ENCODE measurements at regions not wholly inside any gene's neighbourhood (a gene's known extent, or its start where the extent isn't known, plus 50 kb on each side); places are given as distances from the start of the nearest gene placed in this dataset.

DNA sequence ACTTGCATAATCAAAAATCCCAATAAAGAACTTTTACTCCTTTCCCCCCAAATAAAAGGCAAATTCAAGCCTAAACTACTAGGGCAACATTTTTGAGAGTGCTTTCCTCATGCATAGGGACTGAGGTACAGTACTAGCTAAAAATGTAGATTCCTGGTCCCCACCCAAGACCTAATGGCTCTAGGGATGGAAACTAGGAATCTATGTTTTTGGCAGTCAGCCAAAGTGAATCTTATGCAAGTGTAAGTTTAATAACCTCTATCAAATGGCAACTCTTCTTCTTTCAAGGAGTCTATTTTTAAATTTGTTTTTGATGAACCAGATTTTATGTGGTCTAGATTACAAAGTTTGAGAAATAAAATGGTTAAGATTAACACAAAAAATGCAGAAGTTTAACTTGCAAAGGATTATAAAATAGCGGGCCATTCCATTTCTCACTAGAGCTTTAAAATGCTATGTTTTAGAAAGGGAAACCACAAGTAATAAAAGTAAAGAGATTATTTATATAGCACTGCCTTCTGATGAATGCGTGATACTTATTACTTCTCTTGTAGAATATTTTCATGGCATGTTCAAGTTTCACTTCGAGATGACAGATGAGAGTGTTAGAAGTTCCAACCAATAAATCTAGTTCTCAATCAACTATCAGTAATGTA, 70.4 kb upstream of the MDFIC start:
- Histone ChIP-seq H3K36me3 (no peaks in the 10 kb centered on the region), H3K9me3 (no peaks in the 10 kb centered on the region), H3K27ac (no peak overlapping the region), H3K4me3 (no peak overlapping the region), H3K4me1 (replicated peaks) (no peaks in the 10 kb centered on the region), H3K27me3 (replicated peaks; ENCODE audit: insufficient read depth) (no peaks in the 10 kb centered on the region)
- intact Hi-C loops (cut with DNase I), result no loop called here
- no peak for TF ChIP-seq CTCF (IDR thresholded peaks at IDR 0.05)
- TF ChIP-seq POLR2AphosphoS5 (IDR thresholded peaks at IDR 0.05), result no peak
- no peak for TF ChIP-seq POLR2A (IDR thresholded peaks at IDR 0.05)
- no peak for DNase-seq (ENCODE audit: low spot score)
- WGBS, result 52% methylated on average over 3 of the region's 3 CpGs

- Histone ChIP-seq H3K27ac (no peak overlapping the region), H3K9me3 (no peaks in the 10 kb centered on the region), H3K36me3 (no peaks in the 10 kb centered on the region), H3K4me1 (replicated peaks) (no peaks in the 10 kb centered on the region), H3K27me3 (replicated peaks; ENCODE audit: insufficient read depth) (no peaks in the 10 kb centered on the region), H3K4me3 (no peak overlapping the region)
- TF ChIP-seq POLR2A (IDR thresholded peaks at IDR 0.05) (no peak), POLR2AphosphoS5 (IDR thresholded peaks at IDR 0.05) (no peak), CTCF (IDR thresholded peaks at IDR 0.05) (no peak)
- intact Hi-C loops (cut with DNase I), result no loop called here
- no peak for DNase-seq (ENCODE audit: low spot score)
Measured at GRCh38 chr7:114852293-114852692, 69.6 kb upstream of the MDFIC start.

DNA sequence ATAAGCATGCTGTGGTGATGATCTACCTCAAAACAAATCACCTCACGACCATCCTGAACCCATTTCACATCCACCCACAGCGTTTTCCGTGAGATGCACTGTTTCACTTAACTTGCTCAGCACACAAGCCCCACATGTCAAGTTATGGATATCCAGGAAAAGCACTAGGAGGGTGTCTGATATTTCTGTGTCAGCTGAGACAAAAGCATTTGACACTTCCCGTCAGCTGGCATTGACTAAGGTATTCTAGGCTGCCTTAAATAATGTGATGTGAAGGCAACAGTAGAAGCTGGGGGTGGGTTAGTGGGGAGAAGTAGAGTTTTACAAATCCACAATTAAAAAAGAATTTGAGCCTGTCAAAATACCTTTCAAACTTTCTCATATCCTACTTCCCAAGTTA, 68.7 kb upstream of the MDFIC start:
- Histone ChIP-seq H3K36me3 (no peaks in the 10 kb centered on the region), H3K27me3 (replicated peaks; ENCODE audit: insufficient read depth) (no peaks in the 10 kb centered on the region), H3K4me1 (replicated peaks) (no peaks in the 10 kb centered on the region), H3K4me3 (no peak overlapping the region), H3K27ac (no peak overlapping the region), H3K9me3 (no peaks in the 10 kb centered on the region)
- DNase-seq (ENCODE audit: low spot score), result no peak
- no peak for TF ChIP-seq POLR2AphosphoS5 (IDR thresholded peaks at IDR 0.05)
- no peak for TF ChIP-seq CTCF (IDR thresholded peaks at IDR 0.05)
- no peak for TF ChIP-seq POLR2A (IDR thresholded peaks at IDR 0.05)
- intact Hi-C loops (cut with DNase I), result no loop called here
- WGBS, result 89% methylated on average over 4 of the region's 4 CpGs

DNA sequence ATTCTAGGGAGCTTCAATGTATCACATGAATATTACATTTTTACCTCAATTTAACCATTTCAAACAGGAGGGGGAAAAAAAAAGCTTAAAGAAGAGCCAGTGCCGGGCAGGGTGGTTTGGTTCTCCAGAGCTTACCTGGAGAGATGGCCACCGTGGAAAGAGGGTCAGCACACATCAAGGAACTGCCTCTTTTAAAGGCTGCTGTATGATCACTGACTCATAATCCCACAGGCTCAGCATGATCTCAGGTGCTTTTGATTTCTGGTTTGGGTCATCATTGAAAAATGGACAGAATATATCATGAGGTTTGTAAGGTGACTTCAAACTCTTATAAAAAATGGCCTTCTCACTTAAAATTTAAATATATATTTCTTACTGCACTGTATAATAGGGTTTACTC, 67.5 kb upstream of the MDFIC start:
- Histone ChIP-seq H3K9me3 (no peaks in the 10 kb centered on the region), H3K4me1 (replicated peaks) (no peaks in the 10 kb centered on the region), H3K4me3 (no peak overlapping the region), H3K27ac (no peak overlapping the region), H3K27me3 (replicated peaks; ENCODE audit: insufficient read depth) (no peaks in the 10 kb centered on the region), H3K36me3 (no peaks in the 10 kb centered on the region)
- WGBS, result 66% methylated on average over 2 of the region's 2 CpGs
- TF ChIP-seq CTCF (IDR thresholded peaks at IDR 0.05), result no peak
- TF ChIP-seq POLR2A (IDR thresholded peaks at IDR 0.05), result no peak
- TF ChIP-seq POLR2AphosphoS5 (IDR thresholded peaks at IDR 0.05), result no peak
- DNase-seq (ENCODE audit: low spot score), result no peak
- intact Hi-C loops (cut with DNase I), result no loop called here

DNA sequence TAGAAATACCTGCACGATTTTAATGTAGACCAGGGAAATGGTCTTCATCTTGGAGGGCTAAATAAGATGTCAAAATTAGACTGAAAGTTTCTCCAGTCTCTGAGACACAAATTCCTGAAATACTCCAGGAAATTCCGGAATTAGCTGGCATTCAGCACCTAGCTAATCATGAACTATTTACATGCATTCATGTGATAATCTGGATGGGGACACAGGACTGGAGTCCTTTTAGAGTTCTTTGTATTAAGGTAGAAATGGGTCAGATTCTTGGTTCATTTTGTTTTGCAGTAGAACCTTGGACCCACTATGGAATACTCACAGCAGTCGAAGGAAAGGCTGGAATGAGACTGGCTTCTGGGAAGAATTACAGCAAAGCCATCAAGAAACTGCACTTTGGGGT, 65.3 kb upstream of the MDFIC start:
- WGBS, result 68% methylated on average over 3 of the region's 3 CpGs
- Histone ChIP-seq H3K4me3 (no peak overlapping the region), H3K4me1 (replicated peaks) (no peaks in the 10 kb centered on the region), H3K36me3 (no peaks in the 10 kb centered on the region), H3K9me3 (no peaks in the 10 kb centered on the region), H3K27ac (no peak overlapping the region), H3K27me3 (replicated peaks; ENCODE audit: insufficient read depth) (no peaks in the 10 kb centered on the region)
- TF ChIP-seq CTCF (IDR thresholded peaks at IDR 0.05) (no peak), POLR2A (IDR thresholded peaks at IDR 0.05) (no peak), POLR2AphosphoS5 (IDR thresholded peaks at IDR 0.05) (no peak)
- intact Hi-C loops (cut with DNase I), result no loop called here
- DNase-seq (ENCODE audit: low spot score), result no peak

Data from prostate gland (tissue), 2 donors.